Embryonic facial prominence (tissue), 1 donor: ENCODE measurements at regions not wholly inside any gene's neighbourhood (a gene's known extent, or its start where the extent isn't known, plus 50 kb on each side); places are given as distances from the start of the nearest gene placed in this dataset.

Experiments
- DNase-seq: peaks from one replicate; pipeline ENCODE4 v3.0.0-alpha.2; 2016; ENCODE audit errors: extremely low spot score

DNA sequence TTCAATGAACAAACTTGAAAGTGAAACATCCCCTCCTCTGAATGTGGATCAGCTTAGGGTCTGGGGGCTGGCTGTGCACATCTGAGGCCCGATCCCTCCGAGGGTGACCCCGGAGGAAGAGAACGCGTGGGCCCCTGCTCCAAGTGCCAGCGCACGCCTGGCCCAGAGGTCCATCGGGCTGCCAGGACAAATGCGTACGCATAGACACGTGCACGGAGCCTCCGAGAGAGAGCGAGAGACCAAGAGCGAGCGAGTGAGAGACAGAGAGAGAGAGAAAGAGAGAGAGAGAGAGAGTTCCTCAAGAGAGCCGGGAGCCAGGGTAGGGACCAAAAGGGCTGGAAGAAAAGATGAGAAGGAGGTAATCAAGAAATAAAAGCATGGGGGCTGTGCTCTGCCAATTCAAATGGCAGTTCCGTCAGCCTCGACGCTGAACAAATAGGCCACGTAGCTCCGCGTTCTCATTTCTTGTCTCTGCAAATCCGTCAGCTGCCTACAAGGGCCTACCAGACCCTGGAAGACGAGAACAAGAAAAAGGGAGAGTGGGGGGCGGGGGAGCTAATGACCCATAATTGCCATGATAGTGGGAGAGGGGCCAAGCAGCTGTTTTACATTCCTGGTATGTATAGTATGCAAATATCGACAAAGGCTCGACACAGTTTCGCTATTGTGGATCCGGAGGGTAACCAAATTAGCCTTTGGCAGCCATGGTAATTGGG lies 435.3 kb upstream of the ZFHX3 start:
- DNase-seq = peak; percentile 53

DNA sequence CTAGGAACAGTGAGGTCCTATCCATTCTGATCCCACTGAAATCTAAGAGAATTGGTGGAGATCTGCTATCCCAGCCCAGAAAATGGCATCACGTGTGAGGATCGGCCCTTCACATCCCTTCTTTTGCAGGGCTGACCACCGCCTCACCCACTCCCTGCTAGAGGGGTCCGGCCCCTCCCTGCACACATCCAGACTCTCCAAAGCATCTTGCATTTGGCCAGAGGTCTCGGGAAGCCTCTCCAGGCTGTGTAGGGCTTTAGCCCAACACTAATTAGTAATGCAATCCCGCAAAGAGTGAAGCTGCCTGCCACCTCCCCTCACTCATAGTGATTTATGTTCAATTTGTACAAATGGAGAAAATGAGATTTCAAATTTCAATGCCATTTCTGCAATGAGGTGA lies 434.4 kb upstream of the ZFHX3 start:
- DNase-seq = no peak

DNA sequence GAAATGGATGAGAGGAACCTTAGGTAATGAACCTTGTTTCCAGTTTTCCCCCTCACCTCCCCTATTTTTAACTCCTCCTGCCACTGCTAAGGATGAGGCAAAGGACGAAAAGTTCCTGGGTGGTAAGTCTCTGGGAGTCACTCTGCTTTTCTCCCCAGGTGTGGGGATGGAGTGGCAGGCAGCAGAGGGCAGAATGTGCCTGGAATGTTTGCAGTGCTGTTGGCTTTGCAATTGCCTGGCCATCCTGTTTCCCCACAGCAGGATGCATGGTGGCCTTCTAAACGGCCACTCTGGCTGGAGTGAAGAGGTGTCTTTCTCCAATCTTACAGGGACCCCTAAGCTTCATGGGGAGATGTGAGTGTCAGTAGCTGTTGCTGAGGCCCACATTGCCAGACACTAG lies 432.5 kb upstream of the ZFHX3 start:
- no peak for DNase-seq

DNA sequence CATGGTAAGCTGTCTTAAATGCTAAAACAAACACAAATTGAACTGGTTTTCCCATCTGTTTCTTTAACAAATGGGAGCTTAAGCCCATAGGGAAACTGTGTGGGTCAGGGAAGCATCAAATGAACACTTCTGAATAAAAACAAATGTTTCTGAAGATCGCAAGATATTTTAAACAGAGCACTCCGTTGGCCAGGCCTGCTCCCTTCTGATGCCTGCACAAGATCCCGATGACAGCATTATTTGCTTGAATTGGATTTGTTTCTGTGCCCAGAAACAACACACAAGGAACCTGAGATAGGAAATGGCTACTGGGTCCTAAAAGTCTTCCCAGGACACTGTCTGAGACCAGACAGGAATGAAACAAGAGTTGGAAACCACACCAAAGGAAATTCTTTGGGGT lies 425.8 kb upstream of the ZFHX3 start:
- DNase-seq = no peak

DNA sequence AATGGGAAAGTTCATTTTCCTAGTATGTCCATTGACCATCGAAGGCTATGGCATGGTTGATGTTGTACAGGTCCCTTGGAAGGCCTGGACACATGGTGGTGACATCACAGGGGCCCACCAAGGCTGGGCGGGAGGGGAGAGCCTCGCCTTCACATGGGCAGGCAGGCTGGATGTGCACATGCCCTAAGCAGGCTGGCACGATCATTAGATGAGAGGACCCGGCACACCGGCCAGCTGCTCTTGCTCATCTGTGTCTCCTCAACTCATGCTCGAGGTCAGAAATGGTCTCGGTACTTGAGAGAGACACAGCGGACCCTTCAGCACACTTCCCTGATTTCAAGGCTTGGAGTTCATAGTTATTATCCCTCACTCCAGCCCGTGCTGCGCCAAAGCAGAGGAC lies 416.9 kb upstream of the ZFHX3 start:
- no peak for DNase-seq

DNA sequence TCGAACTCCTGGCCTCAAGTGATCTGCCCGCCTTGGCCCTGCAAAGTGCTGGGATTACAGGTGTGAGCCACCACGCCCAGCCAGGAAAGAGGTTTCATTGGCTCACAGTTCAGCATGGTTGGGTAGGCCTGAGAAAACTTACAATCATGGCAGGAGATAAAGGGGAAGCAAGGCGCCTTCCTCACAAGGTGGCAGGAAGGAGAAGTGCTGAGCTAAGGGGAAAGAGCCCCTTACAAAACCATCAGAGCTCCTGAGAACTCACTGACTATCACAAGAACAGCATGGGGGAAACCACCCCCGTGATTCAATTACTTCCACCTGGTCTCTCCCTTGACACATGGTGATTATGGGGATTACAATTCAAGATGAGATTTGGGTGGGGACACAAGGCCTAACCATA lies 411.7 kb upstream of the ZFHX3 start:
- DNase-seq = no peak

DNA sequence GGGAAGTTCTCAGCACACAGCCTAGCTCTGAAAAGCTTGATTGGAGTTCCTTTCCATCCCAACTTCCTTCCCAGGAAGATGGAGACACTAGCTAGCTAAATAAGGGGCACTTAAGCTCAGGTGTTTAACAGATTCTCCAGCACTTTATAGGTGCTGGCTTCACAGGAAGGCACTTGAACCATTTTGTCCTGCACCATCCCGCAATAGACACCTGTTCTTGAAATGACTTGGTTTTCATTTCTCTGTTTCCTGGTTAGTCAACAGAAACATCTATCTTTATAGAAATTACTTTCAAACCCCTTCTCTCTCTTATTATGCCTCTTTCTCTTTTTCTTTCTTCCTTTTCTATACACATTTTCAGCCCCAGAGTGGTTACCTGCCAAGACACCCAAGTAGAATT lies 409.9 kb upstream of the ZFHX3 start:
- no peak for DNase-seq

DNA sequence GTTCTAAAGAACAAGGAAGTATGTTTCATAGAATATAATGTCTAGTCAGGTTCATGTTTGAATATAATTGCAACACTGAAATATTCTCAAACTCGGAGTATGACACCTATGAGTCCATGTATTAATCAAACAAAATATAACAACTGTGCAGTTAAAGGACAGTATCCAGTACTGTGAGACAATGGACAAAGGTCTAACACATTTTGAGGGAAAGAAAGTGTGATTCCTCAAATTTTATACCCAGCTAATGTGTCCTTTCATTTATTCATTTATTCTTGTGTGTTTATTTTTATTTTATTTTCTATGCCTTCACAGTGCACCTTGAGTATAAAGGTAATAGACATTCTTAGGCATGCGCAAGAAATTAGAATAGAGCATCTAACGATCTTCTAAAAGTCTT lies 401.0 kb upstream of the ZFHX3 start:
- no peak for DNase-seq

DNA sequence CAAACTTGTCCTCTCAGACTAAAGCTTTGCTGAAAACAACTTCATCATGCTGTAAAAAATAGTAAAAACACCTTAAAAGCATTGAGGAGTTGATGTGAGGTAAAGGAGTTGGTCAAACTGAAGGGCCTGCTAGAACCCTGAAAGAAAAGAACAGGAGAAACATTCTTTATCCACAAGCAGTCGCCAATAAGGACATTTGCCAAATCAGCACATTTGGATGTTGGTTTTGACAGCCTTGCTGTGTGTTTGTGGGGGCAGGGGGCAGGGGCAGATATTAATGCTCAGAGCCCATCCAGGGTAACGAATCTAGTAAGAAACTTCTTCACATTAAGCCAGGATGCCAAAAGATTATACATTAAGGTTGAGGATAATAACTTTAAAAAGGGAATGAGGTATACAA lies 399.9 kb upstream of the ZFHX3 start:
- DNase-seq = no peak

DNA sequence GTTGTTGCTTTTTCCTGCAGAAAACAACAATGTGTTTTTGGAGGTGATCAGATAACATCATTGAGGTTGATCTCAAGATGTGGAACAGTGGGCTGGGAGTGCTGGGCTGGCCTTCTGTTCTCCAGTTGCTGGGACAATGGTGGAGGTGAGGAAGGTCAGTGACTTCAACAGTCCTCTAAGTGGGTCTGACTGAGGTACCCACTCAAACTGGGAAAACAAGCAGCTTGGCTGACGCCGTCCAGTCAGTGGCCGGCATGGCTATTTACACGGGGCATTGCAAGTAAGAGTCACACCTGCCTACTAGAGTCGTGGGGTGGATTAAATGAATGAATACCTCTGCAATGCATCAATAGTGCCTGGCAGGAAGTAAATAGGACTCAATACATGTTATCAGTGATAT lies 386.7 kb upstream of the ZFHX3 start:
- no peak for DNase-seq

DNA sequence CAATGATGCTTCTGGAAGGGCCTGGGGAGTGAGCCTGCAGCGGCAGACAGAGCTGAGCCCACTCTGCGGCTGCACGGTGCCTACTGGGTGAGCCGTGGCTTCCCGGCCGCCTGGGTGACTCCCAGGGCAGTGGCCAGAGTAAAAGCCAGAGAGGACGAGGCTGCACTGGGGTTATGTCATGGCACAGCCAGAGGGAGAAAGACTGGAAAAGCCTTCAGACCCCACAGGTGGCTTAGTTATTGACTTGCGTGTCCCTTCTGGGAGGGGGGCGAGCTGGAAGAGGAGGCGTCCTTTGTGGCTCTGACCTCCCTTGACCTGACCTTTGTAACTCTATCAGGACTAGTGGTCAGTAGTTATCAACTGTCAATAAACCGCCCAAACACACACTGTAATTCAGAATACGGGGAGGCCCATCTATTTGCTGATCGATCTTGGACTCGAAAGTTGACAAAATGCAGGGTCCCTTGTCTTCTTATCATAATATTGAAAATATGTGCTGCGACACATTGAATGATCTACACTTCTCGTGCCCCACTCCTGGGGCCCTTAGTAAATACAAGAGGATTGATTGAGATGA lies 385.9 kb upstream of the ZFHX3 start:
- DNase-seq = no peak

DNA sequence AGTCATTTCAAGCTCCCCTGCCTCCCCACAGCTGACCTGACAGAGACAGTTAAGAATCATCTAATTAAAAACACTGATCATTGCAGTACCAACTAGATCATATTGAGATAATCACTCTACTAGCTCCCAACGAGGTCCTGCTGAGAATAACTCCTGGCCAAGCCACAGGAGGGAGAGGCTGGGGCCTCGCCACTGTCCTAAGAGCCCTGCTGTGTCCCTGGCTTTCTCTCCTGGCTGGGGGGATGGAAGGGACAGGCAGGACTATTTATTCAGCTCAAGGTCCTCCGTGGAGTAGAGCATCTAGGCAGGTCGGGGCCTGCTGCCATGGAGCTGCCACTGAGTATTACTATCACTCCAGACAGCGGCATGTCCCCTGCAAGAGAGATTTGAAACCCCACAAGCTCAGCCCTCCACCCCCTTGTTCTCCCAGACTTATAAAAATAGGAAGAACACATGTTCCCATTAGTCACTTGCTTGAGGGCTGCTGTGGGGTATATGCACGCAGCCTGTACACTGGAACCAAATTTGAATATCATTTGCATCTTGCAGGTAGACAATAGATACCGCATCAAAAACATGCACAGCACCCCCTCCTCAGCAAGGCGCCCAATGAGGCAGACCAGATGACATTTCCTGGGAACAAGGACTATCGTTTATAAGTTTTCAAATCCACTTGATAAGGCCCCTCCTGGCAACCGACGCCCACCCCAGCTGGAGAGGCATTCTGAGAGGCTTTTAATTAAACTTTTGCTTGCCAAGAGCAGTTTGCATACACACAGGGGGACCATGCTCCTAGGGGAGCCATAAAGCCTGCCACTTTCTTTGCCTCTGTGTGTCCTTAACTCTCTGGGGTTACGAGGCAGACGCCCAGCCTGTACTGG lies 385.2 kb upstream of the ZFHX3 start:
- DNase-seq = no peak

DNA sequence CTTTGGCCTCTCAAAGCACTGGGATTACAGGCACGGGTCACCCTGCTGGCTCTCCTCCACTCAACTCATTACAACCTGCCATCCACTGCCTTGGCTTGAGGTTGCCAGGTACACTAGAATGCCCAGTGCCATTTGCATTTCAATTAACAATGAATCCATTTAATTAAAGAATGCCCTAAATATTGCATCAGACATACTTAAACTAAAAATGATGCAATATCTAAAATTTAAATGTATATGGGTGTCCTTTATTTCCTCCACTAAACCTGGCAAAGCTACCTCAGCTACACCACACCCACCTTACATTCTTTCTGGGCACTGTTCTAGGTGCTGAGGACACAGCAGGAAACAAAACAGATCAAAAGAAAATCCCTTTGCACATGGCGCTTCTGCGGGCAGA lies 382.2 kb upstream of the ZFHX3 start:
- DNase-seq = no peak

DNA sequence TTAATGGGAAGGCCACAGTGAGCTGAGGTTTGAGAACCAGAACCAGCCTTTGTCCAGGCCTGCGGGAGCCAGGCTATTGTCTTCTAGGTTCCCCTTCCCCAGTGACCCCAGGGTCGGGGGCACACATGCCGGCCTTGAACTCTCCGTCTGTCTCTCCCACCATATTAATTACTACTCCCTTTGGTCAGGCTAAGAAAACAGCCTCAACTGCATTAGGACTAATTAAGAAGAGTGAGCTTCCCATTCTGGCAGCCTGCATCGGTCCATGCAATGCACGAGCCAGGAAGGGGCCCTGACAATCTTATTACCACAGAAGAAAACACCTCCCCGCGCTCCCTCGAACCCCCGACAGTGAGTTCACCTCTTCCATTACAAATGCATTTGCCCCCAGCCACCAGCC lies 380.2 kb upstream of the ZFHX3 start:
- no peak for DNase-seq

DNA sequence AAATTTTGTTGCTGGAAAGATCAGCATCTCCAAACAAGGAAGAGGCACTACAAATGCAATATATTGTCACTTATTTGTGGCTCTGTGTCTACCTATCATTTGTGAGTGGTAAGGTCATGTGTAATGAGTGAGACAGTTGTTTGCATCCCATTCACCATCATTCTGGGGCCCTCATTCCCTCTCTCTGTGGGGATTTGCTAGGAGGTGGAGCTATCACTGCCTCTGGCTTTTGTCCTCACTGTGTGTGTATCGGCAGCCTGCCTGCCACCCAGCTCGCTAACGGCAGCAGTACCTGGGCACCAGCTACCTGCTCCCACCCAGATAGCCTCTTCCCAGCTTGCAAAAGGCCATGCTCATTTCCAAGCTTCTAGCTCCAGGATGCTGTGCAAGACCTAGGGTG lies 379.2 kb upstream of the ZFHX3 start:
- DNase-seq = no peak

DNA sequence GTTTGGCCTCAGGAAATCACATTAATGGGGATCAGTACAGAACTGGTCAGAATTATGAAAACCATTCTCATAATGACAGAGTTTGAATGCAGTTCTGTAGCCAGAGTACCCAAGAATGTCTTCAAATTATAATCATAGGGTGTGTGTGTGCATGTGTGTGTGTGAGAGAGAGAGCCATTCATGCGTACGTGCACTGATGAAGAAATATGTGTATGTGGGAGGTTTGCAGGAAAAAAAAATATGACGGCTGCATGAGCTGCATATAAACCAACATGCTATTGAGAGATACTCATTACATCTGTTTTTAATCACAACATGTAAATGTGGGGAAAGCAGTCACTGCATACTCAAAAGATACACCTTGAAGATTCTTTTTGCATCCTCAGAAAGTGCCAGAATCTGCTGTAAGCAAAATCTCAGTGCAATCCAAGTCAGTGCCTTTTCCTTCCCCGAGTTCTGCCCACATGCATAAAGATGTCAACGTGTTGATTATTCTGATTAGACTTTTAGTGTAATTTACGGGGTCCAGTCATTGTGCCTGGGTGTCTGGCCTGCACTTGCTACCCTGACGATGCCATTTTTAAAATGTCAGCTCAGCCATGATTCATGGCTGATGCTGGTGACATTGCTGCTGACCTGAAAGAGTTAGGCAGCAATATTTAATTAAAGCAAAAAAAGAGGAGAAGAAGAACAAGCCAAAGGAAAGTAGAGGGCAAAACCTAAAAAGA lies 378.7 kb upstream of the ZFHX3 start:
- no peak for DNase-seq

DNA sequence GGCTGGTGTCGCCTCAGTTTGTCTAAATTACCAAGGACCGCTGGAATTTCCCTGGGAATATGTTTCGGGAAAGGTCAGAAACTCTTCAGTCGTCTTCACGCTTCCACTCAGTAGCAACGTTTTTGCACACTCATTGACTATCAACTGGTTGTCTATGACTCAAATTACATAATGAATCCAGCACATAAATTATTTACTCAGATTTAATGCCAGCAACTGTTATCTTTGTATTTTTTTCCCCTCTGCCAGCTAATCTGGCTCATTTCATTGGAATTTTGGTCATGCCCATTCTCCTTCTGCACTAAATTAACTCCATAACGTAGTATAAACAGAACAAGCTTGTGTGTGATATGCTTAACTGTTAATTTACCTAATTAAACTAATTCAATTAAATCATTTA lies 372.7 kb upstream of the ZFHX3 start:
- DNase-seq = no peak

DNA sequence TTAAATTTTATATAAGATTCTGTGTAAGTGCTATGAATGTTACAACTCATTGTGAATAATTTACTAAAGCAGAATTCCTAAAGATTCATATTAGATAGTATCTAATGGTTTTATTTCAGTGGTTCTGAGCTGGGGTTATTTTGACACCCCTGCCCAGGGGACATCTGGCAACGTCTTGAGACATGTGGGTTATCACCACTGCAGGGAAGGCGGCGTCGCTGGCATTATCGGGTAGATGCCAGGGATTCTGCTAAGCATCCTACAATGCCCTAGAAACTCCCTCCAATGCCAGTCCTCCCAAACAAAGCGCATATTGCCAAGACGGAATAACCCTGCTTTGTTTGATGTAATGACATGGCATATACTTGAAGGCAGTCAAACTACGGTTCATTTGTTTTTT lies 372.3 kb upstream of the ZFHX3 start:
- no peak for DNase-seq

DNA sequence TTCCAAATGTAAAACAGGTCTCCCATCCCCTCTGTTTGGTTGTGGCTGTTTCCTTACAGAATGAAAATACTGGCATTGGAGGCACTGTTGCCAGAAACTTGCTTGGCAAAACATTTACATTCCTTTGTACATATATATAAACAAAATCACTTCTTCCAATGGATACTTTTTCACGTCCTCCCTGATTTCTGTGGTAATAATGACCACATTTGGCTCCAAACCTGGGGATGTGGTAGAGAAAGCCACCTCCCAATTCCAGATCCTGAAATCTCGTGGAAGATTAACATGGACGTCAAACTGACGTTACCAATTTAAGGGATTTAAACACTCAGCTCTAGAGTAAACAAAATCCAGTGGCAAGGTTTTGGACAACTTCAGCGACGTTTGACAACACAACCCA lies 370.8 kb upstream of the ZFHX3 start:
- peak; percentile 75 for DNase-seq

DNA sequence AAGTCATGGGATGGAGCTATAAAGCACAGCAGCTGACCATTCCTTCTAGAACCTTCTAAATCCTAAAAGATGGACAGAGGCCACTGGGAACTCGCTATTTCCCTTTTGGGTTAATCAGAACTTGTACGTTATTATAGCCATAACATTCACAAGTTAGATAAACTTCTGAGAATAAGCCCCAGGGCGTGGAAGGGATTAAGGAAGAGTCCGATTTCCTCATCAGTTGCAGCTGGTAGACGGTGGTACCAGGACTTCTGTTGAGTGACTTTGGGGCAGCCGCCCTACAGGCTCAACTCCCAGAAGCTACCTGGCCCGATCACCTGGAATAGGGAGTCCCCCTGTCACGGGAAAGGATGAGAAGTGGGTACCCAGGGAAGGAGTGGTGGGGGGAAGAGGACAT lies 370.1 kb upstream of the ZFHX3 start:
- DNase-seq = no peak

DNA sequence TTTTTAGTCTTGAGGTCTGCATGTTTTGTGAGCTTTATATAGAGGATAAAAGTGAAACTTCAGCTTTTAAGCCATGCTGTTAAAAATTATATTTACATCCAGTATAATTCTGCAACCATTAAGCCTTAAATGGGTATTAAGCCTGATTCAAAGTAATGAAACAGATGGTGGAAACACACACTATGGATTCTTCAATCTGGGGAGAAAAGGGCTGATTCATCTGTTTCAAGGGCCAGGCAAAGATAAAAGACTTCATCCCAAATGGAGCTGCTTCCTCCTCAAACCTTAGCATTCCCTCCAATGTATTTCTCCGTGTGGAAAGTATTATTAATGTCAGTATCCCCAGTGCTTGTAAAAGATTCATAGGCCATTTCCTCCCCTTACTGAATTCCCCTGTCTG lies 367.4 kb upstream of the ZFHX3 start:
- DNase-seq = no peak

DNA sequence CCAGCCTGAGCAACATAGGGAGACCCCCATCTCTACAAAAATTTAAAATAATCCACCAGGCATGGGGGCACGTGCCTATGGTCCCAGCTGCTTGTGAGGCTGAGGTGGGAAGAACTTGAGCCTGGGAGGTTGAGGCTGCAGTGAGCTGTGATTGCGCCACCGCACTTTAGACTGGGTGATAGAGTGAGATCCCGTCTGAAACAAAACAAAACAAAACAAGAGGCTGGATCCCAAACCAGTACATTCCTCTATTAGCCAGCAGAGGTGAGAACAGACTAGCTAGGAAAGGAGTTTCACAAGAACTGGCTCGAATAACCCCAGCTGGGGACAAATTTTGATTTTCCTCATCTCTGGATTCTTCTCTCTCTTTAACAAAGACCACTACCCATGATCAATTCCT lies 366.7 kb upstream of the ZFHX3 start:
- DNase-seq = no peak

DNA sequence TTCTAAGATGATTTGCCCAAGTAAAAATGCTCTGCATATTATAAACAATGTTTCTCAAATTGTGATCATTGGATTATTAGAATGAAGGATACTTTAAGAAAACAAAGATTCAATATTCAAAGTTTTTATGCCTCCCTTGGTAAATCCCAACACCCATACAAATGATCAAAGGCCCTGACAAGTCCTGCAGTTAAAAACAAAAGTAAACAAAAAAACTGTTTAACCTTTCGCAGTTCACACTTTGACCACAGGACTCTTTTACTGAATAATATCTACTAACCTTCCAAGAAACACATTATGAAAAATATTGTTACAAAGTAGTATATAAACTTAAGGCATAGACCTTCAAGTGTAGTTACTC lies 365.9 kb upstream of the ZFHX3 start:
- DNase-seq = no peak
